MM.1S (cell line): ENCODE measurements at regions not wholly inside any gene's neighbourhood (a gene's known extent, or its start where the extent isn't known, plus 50 kb on each side); places are given as distances from the start of the nearest gene placed in this dataset.

Experiments
- CTCF ChIP-seq: fragments of 300-600 bp; sonication (generic); IDR thresholded peaks from 2 replicates; pipeline ENCODE4 v1.5.1; 2016; ENCODE audit warnings: antibody characterized with exemption, low read length, mixed read lengths
- EZH2phosphoT487 ChIP-seq: fragments of 300-600 bp; sonication (generic); IDR thresholded peaks from 2 replicates; pipeline ENCODE4 v1.6.1; 2018; ENCODE audit warnings: antibody characterized with exemption, low read length

GRCh38 chrX:39972340-39972739 lies 125.4 kb downstream of the BCOR start:
- TF ChIP-seq EZH2phosphoT487 (no peak), CTCF (no peak)
